Muscle layer of duodenum (tissue), 2 donors: ENCODE measurements at regions not wholly inside any gene's neighbourhood (a gene's known extent, or its start where the extent isn't known, plus 50 kb on each side); places are given as distances from the start of the nearest gene placed in this dataset.
A peak's percentile ranks its signal among the peaks of the same experiment; 100 is the strongest.

Experiments used
- H3K27ac ChIP-seq: one replicate; pipeline ENCODE4 v1.7.0; 2013; ENCODE audit warnings: mild to moderate bottlenecking, low read length
- H3K27me3 ChIP-seq: one replicate; pipeline ENCODE4 v1.7.0; 2013; ENCODE audit warnings: low read depth, mild to moderate bottlenecking, control low read depth, low read length
- H3K36me3 ChIP-seq, 2 donors: one replicate each; pipeline ENCODE4 v1.7.0; 2013; ENCODE audit warnings: low read length in 2 of 2, control low read depth in 1 of 2, mild to moderate bottlenecking in 1 of 2; ENCODE audit not compliant: insufficient read depth in 2 of 2, control insufficient read depth in 1 of 2
- H3K4me1 ChIP-seq, 2 donors: one replicate each; pipeline ENCODE4 v1.7.0; 2013; ENCODE audit warnings: low read length in 2 of 2, mild to moderate bottlenecking in 2 of 2, control low read depth in 1 of 2, moderate library complexity in 1 of 2; ENCODE audit not compliant: insufficient read depth in 2 of 2, control insufficient read depth in 1 of 2
- H3K4me3 ChIP-seq, 2 donors: one replicate each; pipeline ENCODE4 v1.7.0; 2013; ENCODE audit warnings: low read length in 2 of 2, low read depth in 1 of 2, mild to moderate bottlenecking in 1 of 2
- H3K9me3 ChIP-seq, 2 donors: one replicate each; pipeline ENCODE4 v1.7.0; 2013; ENCODE audit warnings: low read length in 2 of 2, control low read depth in 1 of 2, mild to moderate bottlenecking in 1 of 2; ENCODE audit not compliant: control insufficient read depth in 1 of 2
- donor health status: healthy.

DNA sequence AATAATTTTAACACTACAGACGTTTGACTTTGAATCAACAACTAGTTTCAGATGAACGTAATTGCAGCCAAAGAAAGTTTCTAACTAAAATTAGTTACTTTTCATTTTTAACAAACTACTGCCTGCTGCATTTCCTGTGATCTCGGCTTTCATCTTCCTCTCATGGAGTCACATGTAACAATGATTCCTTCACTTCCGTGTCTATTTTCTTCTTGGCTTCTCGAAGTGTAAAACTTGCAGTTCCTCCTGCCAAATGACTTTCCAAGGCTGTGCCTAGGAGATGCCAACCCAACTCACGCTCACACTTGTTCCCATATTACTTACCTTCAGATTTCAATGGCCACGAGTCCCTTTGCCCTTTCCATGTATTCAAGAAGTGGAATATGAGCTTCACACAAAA is 1406.3 kb upstream of the CELF4 start:
- Histone ChIP-seq H3K9me3 (no peaks in the 10 kb centered on the region), H3K4me1 (no peaks in the 10 kb centered on the region), H3K27me3 (no peaks in the 10 kb centered on the region), H3K27ac (no peak overlapping the region), H3K36me3 (no peaks in the 10 kb centered on the region), H3K4me3 (no peak overlapping the region)

DNA sequence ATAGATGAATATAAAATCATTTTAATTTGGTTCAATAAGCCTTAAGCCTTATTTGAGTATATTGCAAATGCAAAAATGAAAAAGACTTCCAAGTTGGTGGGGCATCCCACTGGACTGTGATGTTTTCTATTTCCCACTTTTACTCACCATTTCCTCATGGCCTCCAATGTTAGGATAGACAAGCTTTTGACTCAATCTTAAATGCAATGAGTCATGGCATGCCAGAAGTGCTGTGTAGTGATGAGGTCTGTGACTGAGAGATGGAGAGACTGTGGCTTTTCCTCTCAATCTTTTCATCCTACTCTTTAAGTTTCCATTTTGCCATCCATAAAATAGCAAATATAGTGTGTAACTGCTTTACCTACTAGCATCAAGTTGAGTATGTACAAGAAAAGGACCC is 1401.2 kb upstream of the CELF4 start:
- no peaks in the 10 kb centered on the region for H3K4me1 ChIP-seq
- H3K4me3 ChIP-seq: no peak overlapping the region
- H3K9me3 ChIP-seq: no peaks in the 10 kb centered on the region
- H3K27ac ChIP-seq: no peak overlapping the region
- H3K36me3 ChIP-seq: no peaks in the 10 kb centered on the region
- no peaks in the 10 kb centered on the region for H3K27me3 ChIP-seq

DNA sequence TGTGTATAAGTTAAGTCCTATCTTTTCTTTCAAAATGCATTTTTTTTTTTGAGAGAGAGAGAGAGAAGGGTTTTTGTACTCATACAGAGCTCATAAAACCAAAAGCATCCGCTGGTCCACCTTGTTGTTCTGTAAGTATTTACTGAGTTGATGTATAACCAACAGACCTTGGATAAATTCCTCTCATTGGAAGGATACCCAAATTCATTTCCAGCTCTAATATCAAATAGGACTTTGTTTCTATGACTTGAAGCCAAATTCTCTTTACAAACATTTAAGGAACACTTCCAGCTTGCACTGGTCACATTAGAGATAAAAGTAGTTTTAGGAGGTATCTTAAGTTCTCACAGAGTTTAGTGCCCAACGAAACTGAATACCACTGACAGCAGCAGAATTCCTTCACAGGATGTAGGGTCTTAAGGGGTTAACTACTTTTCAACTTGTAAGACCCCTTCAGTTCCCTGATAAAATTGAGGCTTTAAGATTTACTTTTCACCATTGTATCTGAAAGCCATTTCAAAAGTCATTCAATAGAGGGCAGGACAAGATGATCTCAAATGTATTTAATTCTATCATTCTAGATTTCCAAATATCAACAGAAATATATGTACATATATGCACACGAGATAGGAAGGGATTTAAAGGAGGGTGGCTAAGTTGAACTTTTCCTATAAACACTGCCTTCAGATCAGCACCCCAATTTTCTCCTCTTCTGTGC is 1398.5 kb upstream of the CELF4 start:
- no peak overlapping the region for H3K4me3 ChIP-seq
- H3K9me3 ChIP-seq: no peaks in the 10 kb centered on the region
- no peak overlapping the region for H3K27ac ChIP-seq
- H3K4me1 ChIP-seq: no peaks in the 10 kb centered on the region
- no peaks in the 10 kb centered on the region for H3K27me3 ChIP-seq
- no peaks in the 10 kb centered on the region for H3K36me3 ChIP-seq

DNA sequence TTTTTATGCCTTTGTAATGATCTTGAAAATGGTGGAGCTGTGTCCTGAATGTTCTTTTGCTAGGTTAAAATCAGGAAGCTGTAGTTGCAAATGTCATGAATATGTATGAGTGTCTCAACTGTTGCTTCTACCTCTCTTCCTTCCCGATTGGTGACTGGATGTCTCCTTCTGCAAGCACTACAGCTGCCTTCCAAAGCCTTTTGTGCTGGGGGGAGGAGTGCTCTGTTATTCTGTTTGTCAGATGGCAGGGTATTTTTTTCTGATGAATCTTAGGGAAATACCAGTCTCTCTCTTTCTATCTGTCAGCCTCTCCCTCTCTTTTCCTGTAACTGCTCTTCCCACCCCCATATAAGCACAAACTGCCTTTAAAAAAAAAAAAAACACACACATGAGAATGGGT is 1396.3 kb upstream of the CELF4 start:
- Histone ChIP-seq H3K36me3 (no peaks in the 10 kb centered on the region), H3K27me3 (no peaks in the 10 kb centered on the region), H3K9me3 (no peaks in the 10 kb centered on the region), H3K27ac (no peak overlapping the region), H3K4me3 (no peak overlapping the region), H3K4me1 (no peaks in the 10 kb centered on the region)

DNA sequence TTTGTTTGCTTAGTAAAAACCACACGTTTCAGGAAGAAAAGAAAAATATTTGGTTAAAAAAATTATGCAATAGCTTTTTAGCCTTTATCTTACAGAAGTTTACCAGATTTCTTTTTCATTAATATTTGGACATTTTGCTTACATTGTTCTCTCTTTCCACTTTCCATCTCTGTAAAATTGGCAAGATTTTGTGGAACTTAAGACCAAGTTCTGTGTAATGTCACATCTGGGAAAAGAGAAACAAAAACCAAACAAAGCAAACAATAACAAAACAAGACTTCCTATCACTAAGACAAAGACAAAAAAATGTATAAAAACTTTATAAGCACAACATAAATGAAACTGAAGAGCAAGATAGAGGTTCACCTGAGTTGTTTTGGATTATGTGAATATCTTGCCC is 1392.1 kb upstream of the CELF4 start:
- no peak overlapping the region for H3K27ac ChIP-seq
- no peak overlapping the region for H3K4me3 ChIP-seq
- no peaks in the 10 kb centered on the region for H3K36me3 ChIP-seq
- no peaks in the 10 kb centered on the region for H3K9me3 ChIP-seq
- no peaks in the 10 kb centered on the region for H3K4me1 ChIP-seq
- H3K27me3 ChIP-seq: no peaks in the 10 kb centered on the region

- H3K27ac ChIP-seq: no peak overlapping the region
- no peaks in the 10 kb centered on the region for H3K36me3 ChIP-seq
- no peaks in the 10 kb centered on the region for H3K4me1 ChIP-seq
Observed at GRCh38 chr18:38956068-38956467, 1390.5 kb upstream of the CELF4 start.

GRCh38 chr18:38951633-38952032 is 1386.0 kb upstream of the CELF4 start:
- no peaks in the 10 kb centered on the region for H3K27me3 ChIP-seq
- H3K27ac ChIP-seq: no peak overlapping the region
- no peaks in the 10 kb centered on the region for H3K36me3 ChIP-seq
- H3K4me3 ChIP-seq: no peak overlapping the region
- no peaks in the 10 kb centered on the region for H3K4me1 ChIP-seq
- H3K9me3 ChIP-seq: no peaks in the 10 kb centered on the region

More at GRCh38 chr18:38956068-38956467, 1390.5 kb upstream of the CELF4 start:
- Histone ChIP-seq H3K9me3 (no peaks in the 10 kb centered on the region), H3K27me3 (no peaks in the 10 kb centered on the region), H3K4me3 (no peak overlapping the region)

GRCh38 chr18:38948436-38948835 is 1382.8 kb upstream of the CELF4 start:
- Histone ChIP-seq H3K4me3 (no peak overlapping the region), H3K27me3 (no peaks in the 10 kb centered on the region), H3K4me1 (no peaks in the 10 kb centered on the region), H3K27ac (no peak overlapping the region), H3K36me3 (no peaks in the 10 kb centered on the region), H3K9me3 (no peaks in the 10 kb centered on the region)

DNA sequence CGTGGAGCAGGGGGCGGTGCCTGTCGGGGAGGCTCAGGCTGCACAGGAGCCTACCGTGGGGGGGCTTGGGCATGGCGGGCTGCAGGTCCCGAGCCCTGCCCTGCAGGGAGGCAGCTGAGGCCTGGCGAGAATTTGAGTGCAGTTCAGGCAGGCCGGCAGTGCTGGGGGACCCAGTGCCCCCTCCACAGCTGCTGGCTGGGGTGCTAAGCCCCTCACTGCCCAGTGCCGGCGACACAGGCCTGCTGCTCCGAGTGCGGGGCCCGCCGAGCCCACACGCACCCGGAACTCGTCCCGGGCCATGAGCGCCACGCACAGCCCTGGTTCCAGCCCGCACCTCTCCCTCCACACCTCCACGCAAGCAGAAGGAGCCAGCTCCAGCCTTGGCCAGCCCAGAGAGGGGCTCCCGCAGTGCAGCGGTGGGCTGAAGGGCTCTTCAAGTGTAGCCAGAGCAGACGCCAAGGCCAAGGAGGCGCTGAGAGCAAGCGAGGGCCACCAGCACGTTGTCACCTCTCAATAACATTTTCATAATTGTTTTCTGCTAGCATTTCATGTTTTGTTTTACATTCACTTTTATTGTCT is 1378.9 kb upstream of the CELF4 start:
- Histone ChIP-seq H3K4me1 (no peaks in the 10 kb centered on the region), H3K9me3 (no peaks in the 10 kb centered on the region), H3K36me3 (no peaks in the 10 kb centered on the region), H3K27me3 (no peaks in the 10 kb centered on the region), H3K4me3 (no peak overlapping the region), H3K27ac (no peak overlapping the region)

DNA sequence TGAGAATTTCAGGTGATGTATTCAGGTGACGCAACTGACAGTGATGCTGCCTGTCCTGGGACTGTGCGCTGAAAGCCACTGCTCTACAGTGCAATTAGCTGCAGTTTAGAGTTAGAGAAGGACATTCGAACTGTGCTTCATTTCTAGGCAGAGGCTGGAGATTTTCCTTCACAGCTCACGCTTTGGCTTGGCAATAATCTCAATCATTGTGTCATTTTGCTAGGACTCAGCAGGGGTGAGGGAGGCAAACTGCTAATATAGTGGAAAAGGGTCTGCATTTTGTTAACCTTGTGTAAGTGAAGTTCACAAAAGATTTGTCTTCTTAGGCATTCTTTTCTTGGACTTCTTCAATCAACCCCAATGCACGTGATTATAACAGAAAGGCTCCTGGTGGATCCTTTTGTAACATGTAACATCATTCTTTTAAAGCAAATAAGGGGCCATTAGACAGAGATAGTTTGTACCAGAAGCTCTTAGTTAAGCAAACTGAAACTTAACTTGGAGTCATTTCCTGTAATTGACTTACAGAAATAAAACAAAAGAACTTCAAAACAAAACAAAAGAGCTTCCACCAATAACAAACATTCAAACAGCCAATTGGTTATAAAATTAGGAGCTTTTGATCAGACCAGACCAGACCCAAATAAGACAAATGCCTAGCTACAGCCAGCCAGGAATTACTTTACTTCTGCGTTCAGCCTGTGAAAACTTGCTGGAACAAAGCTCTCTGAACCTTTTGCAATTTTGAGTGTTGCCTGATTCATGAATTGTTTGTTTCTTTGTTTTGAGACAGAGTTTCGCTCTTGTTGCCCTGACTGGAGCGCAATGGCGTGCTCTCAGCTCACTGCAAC is 1376.3 kb upstream of the CELF4 start:
- Histone ChIP-seq H3K36me3 (no peaks in the 10 kb centered on the region), H3K9me3 (no peaks in the 10 kb centered on the region), H3K4me3 (peak overlapping the region; percentile 44 to 45), H3K4me1 (no peaks in the 10 kb centered on the region), H3K27me3 (no peaks in the 10 kb centered on the region), H3K27ac (no peak overlapping the region)

DNA sequence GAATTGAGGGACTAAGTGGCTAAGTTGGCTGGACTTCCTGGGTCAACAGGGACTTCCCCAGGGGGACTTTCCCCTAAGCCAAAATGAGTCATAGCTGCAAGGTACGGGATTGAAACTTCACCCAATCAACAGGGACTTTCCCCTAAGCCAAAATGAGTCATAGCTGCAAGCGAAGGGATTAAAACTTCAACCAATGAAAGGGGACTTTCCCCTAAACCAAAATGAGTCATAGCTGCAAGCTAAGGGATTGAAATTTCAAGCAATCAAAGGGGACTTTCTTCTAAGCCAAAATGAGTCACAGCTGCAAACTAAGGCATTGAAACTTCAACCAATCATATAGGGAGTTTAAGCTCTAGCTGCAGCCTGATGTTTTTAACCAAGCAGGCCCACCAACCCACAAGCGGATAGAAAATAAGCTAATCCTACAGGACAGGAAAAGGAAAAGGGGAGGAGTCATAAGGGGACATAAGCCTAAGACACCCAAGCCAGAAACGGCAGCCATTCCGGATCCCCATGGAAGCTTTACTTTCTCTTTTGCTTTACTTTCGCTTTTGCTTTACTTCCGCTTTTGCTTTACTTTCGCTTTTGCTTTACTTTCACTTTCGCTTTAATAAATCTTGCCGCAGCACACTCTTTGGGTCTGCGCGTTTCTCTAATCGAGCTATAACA is 1375.4 kb upstream of the CELF4 start:
- Histone ChIP-seq H3K4me3 (peak overlapping the region; percentile 44 to 45), H3K4me1 (no peaks in the 10 kb centered on the region), H3K9me3 (no peaks in the 10 kb centered on the region), H3K27me3 (no peaks in the 10 kb centered on the region), H3K36me3 (no peaks in the 10 kb centered on the region), H3K27ac (no peak overlapping the region)
